ENCODE measurements at regions not wholly inside any gene's neighbourhood (a gene's known extent, or its start where the extent isn't known, plus 50 kb on each side); places are given as distances from the start of the nearest gene placed in this dataset.

- no peaks in the 10 kb centered on the region for H3K36me3 ChIP-seq
- no peak overlapping the region for H3K4me3 ChIP-seq
- DNase-seq (no peak), ATAC-seq (no peak)
- intact Hi-C loops (cut with DNase I): no loop called here
- TF ChIP-seq, protein P1, sequence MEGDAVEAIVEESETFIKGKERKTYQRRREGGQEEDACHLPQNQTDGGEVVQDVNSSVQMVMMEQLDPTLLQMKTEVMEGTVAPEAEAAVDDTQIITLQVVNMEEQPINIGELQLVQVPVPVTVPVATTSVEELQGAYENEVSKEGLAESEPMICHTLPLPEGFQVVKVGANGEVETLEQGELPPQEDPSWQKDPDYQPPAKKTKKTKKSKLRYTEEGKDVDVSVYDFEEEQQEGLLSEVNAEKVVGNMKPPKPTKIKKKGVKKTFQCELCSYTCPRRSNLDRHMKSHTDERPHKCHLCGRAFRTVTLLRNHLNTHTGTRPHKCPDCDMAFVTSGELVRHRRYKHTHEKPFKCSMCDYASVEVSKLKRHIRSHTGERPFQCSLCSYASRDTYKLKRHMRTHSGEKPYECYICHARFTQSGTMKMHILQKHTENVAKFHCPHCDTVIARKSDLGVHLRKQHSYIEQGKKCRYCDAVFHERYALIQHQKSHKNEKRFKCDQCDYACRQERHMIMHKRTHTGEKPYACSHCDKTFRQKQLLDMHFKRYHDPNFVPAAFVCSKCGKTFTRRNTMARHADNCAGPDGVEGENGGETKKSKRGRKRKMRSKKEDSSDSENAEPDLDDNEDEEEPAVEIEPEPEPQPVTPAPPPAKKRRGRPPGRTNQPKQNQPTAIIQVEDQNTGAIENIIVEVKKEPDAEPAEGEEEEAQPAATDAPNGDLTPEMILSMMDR (IDR thresholded peaks at IDR 0.05): no peak
- no peaks in the 10 kb centered on the region for H3K27me3 ChIP-seq
- H3K9me3 ChIP-seq: no peaks in the 10 kb centered on the region
- no peaks in the 10 kb centered on the region for H3K4me1 ChIP-seq
- H3K27ac ChIP-seq: no peak overlapping the region
Observed at GRCh38 chr21:15365751-15366392, 301.1 kb upstream of the NRIP1 start.

- H3K27me3 ChIP-seq: no peaks in the 10 kb centered on the region
- no peak overlapping the region for H3K27ac ChIP-seq
- no peaks in the 10 kb centered on the region for H3K36me3 ChIP-seq
- ATAC-seq: no peak
- intact Hi-C loops (cut with DNase I): no loop called here
- no peaks in the 10 kb centered on the region for H3K4me1 ChIP-seq
- no peak overlapping the region for H3K4me3 ChIP-seq
- no peaks in the 10 kb centered on the region for H3K9me3 ChIP-seq
- no peak for DNase-seq
- TF ChIP-seq, protein P1 (IDR thresholded peaks at IDR 0.05): no peak
Observed at GRCh38 chr21:15366555-15366954, 301.8 kb upstream of the NRIP1 start.

DNA sequence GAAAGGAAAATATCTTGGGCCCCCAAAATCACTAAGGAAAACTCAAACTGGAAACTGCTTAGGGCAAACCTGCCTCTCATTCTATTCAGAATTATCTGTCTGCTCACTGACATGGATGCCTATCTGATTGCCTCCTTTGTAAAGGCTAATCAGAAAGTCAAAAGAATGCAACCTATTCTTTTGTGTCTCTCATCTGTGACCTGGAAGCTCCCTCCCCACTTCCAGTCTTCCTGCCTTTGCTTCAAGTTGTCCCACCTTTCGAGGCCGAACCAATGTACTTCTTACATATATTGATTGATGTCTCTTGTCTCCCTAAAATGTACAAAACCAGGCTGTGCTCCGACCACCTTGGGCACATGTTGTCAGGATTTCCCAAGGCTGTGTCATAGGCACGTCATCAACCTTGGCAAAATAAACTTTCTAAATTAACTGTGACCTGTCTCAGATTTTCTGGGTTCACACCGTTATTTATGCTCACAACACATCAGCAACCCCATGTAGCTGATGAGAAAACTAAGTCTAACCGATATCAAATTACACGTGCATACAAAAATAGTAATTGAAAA is 302.3 kb upstream of the NRIP1 start:
- intact Hi-C loops (cut with DNase I): no loop called here
- Histone ChIP-seq H3K4me3 (no peak overlapping the region), H3K36me3 (no peaks in the 10 kb centered on the region), H3K9me3 (no peaks in the 10 kb centered on the region), H3K27ac (no peak overlapping the region), H3K4me1 (no peaks in the 10 kb centered on the region), H3K27me3 (no peaks in the 10 kb centered on the region)
- TF ChIP-seq, protein P1 (IDR thresholded peaks at IDR 0.05): no peak
- no peak for DNase-seq
- no peak for ATAC-seq

DNA sequence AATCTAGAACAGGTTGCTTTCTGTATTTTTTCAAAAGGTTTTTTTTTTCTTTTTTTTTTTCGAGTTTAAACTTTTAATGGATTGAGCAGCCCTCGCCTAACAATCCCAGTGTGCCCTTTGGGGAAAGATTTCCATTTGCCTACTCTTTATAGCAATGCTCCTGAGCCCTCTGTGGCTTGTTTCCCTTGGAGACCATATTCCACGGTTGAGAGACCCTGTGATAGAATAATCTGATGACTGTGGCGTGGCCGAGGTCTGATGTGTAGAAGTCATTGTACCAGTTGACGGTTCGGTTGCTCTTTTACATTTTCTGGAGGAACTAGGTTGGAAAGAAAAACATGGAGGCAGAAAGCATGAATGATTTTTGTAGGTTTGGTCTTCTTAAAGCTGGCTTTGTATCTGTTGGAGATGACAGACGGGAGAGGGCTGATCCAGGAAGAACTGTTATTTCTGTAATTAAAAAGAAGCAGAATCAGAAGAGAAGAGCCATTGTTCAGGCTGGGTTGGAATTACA is 305.7 kb upstream of the NRIP1 start:
- Histone ChIP-seq H3K27me3 (no peaks in the 10 kb centered on the region), H3K27ac (no peak overlapping the region), H3K9me3 (no peaks in the 10 kb centered on the region), H3K4me1 (no peaks in the 10 kb centered on the region), H3K4me3 (no peak overlapping the region), H3K36me3 (no peaks in the 10 kb centered on the region)
- intact Hi-C loops (cut with DNase I): no loop called here
- ATAC-seq (no peak), DNase-seq (no peak)
- TF ChIP-seq, protein P1 (IDR thresholded peaks at IDR 0.05): no peak

DNA sequence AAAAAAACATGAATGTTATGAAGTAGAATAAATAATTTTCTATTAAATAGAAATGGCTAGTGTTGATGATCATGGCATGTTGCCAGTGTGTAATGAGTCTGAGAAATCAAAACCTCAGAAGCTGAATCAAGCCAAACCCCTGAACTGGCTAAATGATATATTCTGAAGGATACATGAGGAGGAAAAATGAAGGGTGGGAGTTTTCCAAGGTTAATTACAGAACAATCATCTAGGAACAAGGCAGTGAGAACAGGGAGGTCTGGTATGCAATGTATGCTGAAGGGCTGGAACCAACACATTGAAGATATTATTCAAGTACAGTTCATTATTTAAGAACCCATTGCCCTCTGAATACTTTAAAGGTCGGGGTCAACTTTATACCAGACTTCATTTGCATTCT is 309.1 kb upstream of the NRIP1 start:
- ATAC-seq (no peak), DNase-seq (no peak)
- intact Hi-C loops (cut with DNase I): no loop called here
- H3K9me3 ChIP-seq: no peaks in the 10 kb centered on the region
- H3K27me3 ChIP-seq: no peaks in the 10 kb centered on the region
- H3K27ac ChIP-seq: no peak overlapping the region
- no peak overlapping the region for H3K4me3 ChIP-seq
- no peaks in the 10 kb centered on the region for H3K36me3 ChIP-seq
- H3K4me1 ChIP-seq: no peaks in the 10 kb centered on the region
- TF ChIP-seq, protein P1 (IDR thresholded peaks at IDR 0.05): no peak
